Calu3 (cell line): ENCODE measurements at regions not wholly inside any gene's neighbourhood (a gene's known extent, or its start where the extent isn't known, plus 50 kb on each side); places are given as distances from the start of the nearest gene placed in this dataset.
"Not testable (repeated sequence)": the region's sequence is repeated elsewhere in the genome, so short reads cannot be mapped to it uniquely, and the experiment has no call there.

Experiments used
- BruUV-seq: library from RNA; stranded (reverse); fragments of 400-500 nt; replicated peaks from 2 replicates; lab custom pipeline; 2021; lab: Mats Ljungman, UMichigan
- CTCF ChIA-PET: fragments of 300-600 bp; sonication (Branson Sonifier 250); formaldehyde crosslinking; loops from one replicate; lab custom pipeline; 2022; ENCODE audit warnings: antibody characterized with exemption; lab: Charles Lee
- DNase-seq: peaks from one replicate; pipeline ENCODE4 v3.0.0; 2022
- H3K27ac Mint-ChIP-seq: one replicate; pipeline ENCODE4 v1.8.0; 2022; ENCODE audit warnings: mixed read lengths; ENCODE audit not compliant: unreplicated experiment
- H3K27me3 Mint-ChIP-seq: one replicate; pipeline ENCODE4 v1.8.0; 2022; ENCODE audit warnings: mixed read lengths; ENCODE audit not compliant: unreplicated experiment
- H3K36me3 Mint-ChIP-seq: one replicate; pipeline ENCODE4 v1.8.0; 2022; ENCODE audit warnings: mild to moderate bottlenecking, moderate library complexity, mixed read lengths; ENCODE audit not compliant: insufficient read depth, unreplicated experiment
- H3K4me1 Mint-ChIP-seq: one replicate; pipeline ENCODE4 v1.8.0; 2022; ENCODE audit warnings: mild to moderate bottlenecking, low read depth, mixed read lengths; ENCODE audit not compliant: unreplicated experiment
- H3K4me3 Mint-ChIP-seq: one replicate; pipeline ENCODE4 v1.8.0; 2022; ENCODE audit warnings: mild to moderate bottlenecking, low read depth, moderate library complexity, mixed read lengths; ENCODE audit not compliant: unreplicated experiment
- H3K9me3 Mint-ChIP-seq: one replicate; pipeline ENCODE4 v1.8.0; 2022; ENCODE audit warnings: low read depth, mixed read lengths; ENCODE audit not compliant: unreplicated experiment
- CTCF ChIP-seq: fragments of 200-600 bp; IDR thresholded peaks from one replicate; pipeline ENCODE4 v1.8.0; 2022; ENCODE audit warnings: antibody characterized with exemption; ENCODE audit not compliant: unreplicated experiment
- intact Hi-C: fragments of 100-400 bp; cut with micrococcal nuclease; formaldehyde crosslinking; loops from one replicate; pipeline ENCODE4 v1.10.0; 2022; ENCODE audit not compliant: unreplicated experiment

- no peak overlapping the region for H3K4me3 Mint-ChIP-seq
- no peak overlapping the region for H3K27ac Mint-ChIP-seq
- CTCF ChIA-PET, result interaction anchor here (1.2 to 1.3 kb wide), 2 partner anchors 827 to 867 kb away, joined by 4 read pairs; no protein-coding TSS in a partner anchor
- BruUV-seq, result no TSS peak
- H3K27me3 Mint-ChIP-seq, result peaks cover 11% of the 10 kb centered on the region
- peak; percentile 72 for DNase-seq
- H3K9me3 Mint-ChIP-seq, result peaks cover 5% of the 10 kb centered on the region
- peak; percentile 81 for TF ChIP-seq CTCF
- no peaks in the 10 kb centered on the region for H3K36me3 Mint-ChIP-seq
- intact Hi-C loops, result loop anchor here (10.0 kb wide), 1 partner anchor 828 kb away; no protein-coding TSS in a partner anchor
- no peaks in the 10 kb centered on the region for H3K4me1 Mint-ChIP-seq
These were observed 851.0 kb downstream of the RAB28 start for GRCh38 chr4:12633053-12633651.

GRCh38 chr4:12615822-12616221, 868.3 kb downstream of the RAB28 start:
- Mint-ChIP-seq H3K9me3 (no peaks in the 10 kb centered on the region), H3K27me3 (no peaks in the 10 kb centered on the region), H3K36me3 (no peaks in the 10 kb centered on the region), H3K4me1 (no peaks in the 10 kb centered on the region), H3K4me3 (no peak overlapping the region), H3K27ac (no peak overlapping the region)
- no peak for DNase-seq
- no TSS peak for BruUV-seq
- CTCF ChIA-PET, result no interaction called here
- TF ChIP-seq CTCF, result no peak
- intact Hi-C loops, result no loop called here

- intact Hi-C loops, result no loop called here
- no TSS peak for BruUV-seq
- Mint-ChIP-seq H3K4me1 (no peaks in the 10 kb centered on the region), H3K36me3 (no peaks in the 10 kb centered on the region), H3K9me3 (no peaks in the 10 kb centered on the region), H3K4me3 (no peak overlapping the region), H3K27me3 (no peaks in the 10 kb centered on the region), H3K27ac (no peak overlapping the region)
- TF ChIP-seq CTCF, result no peak
- no peak for DNase-seq
- CTCF ChIA-PET, result no interaction called here
These were observed 871.3 kb downstream of the RAB28 start for GRCh38 chr4:12612876-12613275.

GRCh38 chr4:12609212-12609875, 874.8 kb downstream of the RAB28 start:
- H3K4me1 Mint-ChIP-seq, H3K27me3 Mint-ChIP-seq, intact Hi-C loops, H3K9me3 Mint-ChIP-seq, H3K4me3 Mint-ChIP-seq, BruUV-seq, H3K27ac Mint-ChIP-seq, H3K36me3 Mint-ChIP-seq, DNase-seq: not testable (repeated sequence)
- CTCF ChIA-PET, result interaction anchor here (0.7 kb wide), 1 partner anchor 148 kb away, joined by 8 read pairs; no protein-coding TSS in a partner anchor

GRCh38 chr4:12595986-12596385, 888.2 kb downstream of the RAB28 start:
- Mint-ChIP-seq H3K36me3 (no peaks in the 10 kb centered on the region), H3K4me3 (no peak overlapping the region), H3K27ac (no peak overlapping the region), H3K27me3 (no peaks in the 10 kb centered on the region), H3K4me1 (no peaks in the 10 kb centered on the region), H3K9me3 (peaks cover 2% of the 10 kb centered on the region)
- BruUV-seq, result no TSS peak
- TF ChIP-seq CTCF, result no peak
- CTCF ChIA-PET, result no interaction called here
- DNase-seq, result no peak
- intact Hi-C loops, result no loop called here
